A673 (cell line): ENCODE measurements at regions not wholly inside any gene's neighbourhood (a gene's known extent, or its start where the extent isn't known, plus 50 kb on each side); places are given as distances from the start of the nearest gene placed in this dataset.

Experiments used
- BruUV-seq: library from RNA; stranded (reverse); fragments of 400-500 nt; replicated peaks from 2 replicates; lab custom pipeline; 2021; lab: Mats Ljungman, UMichigan
- CTCF ChIA-PET: fragments of 300-600 bp; sonication (Branson Sonifier 250); formaldehyde crosslinking; loops from one replicate; lab custom pipeline; 2022; ENCODE audit warnings: antibody characterized with exemption; lab: Charles Lee
- POLR2A ChIA-PET: fragments of 300-600 bp; sonication (Branson Sonifier 250); formaldehyde crosslinking; loops from one replicate; lab custom pipeline; 2022; ENCODE audit warnings: antibody characterized with exemption; ENCODE audit not compliant: low non-redundant PET; lab: Charles Lee
- DNase-seq: peaks from one replicate; pipeline ENCODE4 v3.0.0-alpha.2; 2015; ENCODE audit warnings: low spot score
- H3K27ac ChIP-seq: fragments of 200-600 bp; sonication (generic); 2 replicates; pipeline ENCODE4 v1.5.1; 2016; ENCODE audit warnings: mixed run types, low read depth, mild to moderate bottlenecking, mixed read lengths, antibody characterized with exemption, low read length; ENCODE audit not compliant: poor library complexity, severe bottlenecking
- H3K27me3 ChIP-seq: fragments of 200-600 bp; sonication (generic); replicated peaks from 2 replicates; pipeline ENCODE4 v1.6.1; 2017; ENCODE audit warnings: mixed run types, low read depth, mild to moderate bottlenecking, mixed read lengths, antibody characterized with exemption, low read length; ENCODE audit not compliant: insufficient read depth, poor library complexity
- H3K36me3 ChIP-seq: fragments of 200-600 bp; sonication (generic); 2 replicates; pipeline ENCODE4 v1.6.1; 2016; ENCODE audit warnings: mixed run types, mild to moderate bottlenecking, mixed read lengths, antibody characterized with exemption, low read length; ENCODE audit not compliant: insufficient read depth, poor library complexity, severe bottlenecking
- H3K4me1 ChIP-seq: fragments of 200-600 bp; sonication (generic); 2 replicates; pipeline ENCODE4 v1.6.1; 2017; ENCODE audit warnings: mixed run types, mild to moderate bottlenecking, mixed read lengths, antibody characterized with exemption, low read length; ENCODE audit not compliant: insufficient read depth, poor library complexity, severe bottlenecking
- H3K4me3 ChIP-seq: fragments of 200-600 bp; sonication (generic); 2 replicates; pipeline ENCODE4 v1.5.1; 2016; ENCODE audit warnings: low read depth, mixed run types, mild to moderate bottlenecking, mixed read lengths, low read length; ENCODE audit not compliant: poor library complexity, severe bottlenecking
- H3K9me3 ChIP-seq: fragments of 200-600 bp; sonication (generic); 2 replicates; pipeline ENCODE4 v1.6.1; 2016; ENCODE audit warnings: mixed run types, low read depth, mild to moderate bottlenecking, mixed read lengths, antibody characterized with exemption, low read length; ENCODE audit not compliant: poor library complexity, severe bottlenecking
- CTCF ChIP-seq: fragments of 300-800, 200-600 bp; sonication (generic); conservative IDR thresholded peaks from 2 replicates; pipeline ENCODE4 v1.5.1; 2017; ENCODE audit warnings: low read depth, mild to moderate bottlenecking, antibody characterized with exemption, low read length, moderate library complexity, mixed read lengths
- EZH2 ChIP-seq: fragments of 200-600 bp; sonication (generic); IDR thresholded peaks from 2 replicates; pipeline ENCODE4 v1.6.1; 2017; ENCODE audit warnings: borderline replicate concordance, low read depth, mild to moderate bottlenecking, mixed read lengths, antibody characterized with exemption, low read length; ENCODE audit not compliant: poor library complexity, severe bottlenecking
- intact Hi-C: fragments of 100-400 bp; cut with micrococcal nuclease; formaldehyde crosslinking; loops from one replicate; pipeline ENCODE4 v1.10.0; 2022; ENCODE audit not compliant: unreplicated experiment

GRCh38 chr1:165073185-165074007 lies 283.1 kb downstream of the LMX1A start:
- ChIA-PET POLR2A (interaction anchor here (0.5 to 0.7 kb wide), 2 partner anchors 1510 to 1536 kb away, joined by 3 read pairs; no protein-coding TSS in a partner anchor), CTCF (interaction anchor here (0.7 to 1.6 kb wide), 7 partner anchors 10 to 1714 kb away, joined by 3 to 6 read pairs (median 3); no protein-coding TSS in a partner anchor)
- H3K4me3 ChIP-seq = no peak overlapping the region
- H3K36me3 ChIP-seq = no peaks in the 10 kb centered on the region
- peak; percentile 74 for TF ChIP-seq CTCF
- no peak for TF ChIP-seq EZH2
- DNase-seq = peak; percentile 75
- no TSS peak for BruUV-seq
- no peaks in the 10 kb centered on the region for H3K27me3 ChIP-seq
- no peaks in the 10 kb centered on the region for H3K4me1 ChIP-seq
- H3K9me3 ChIP-seq = no peaks in the 10 kb centered on the region
- intact Hi-C loops = loop anchor here (1.0 to 10.0 kb wide), 4 partner anchors 289 to 1714 kb away; no protein-coding TSS in a partner anchor
- H3K27ac ChIP-seq = no peak overlapping the region

- no TSS peak for BruUV-seq
- no peak for TF ChIP-seq EZH2
- no peak for TF ChIP-seq CTCF
- Histone ChIP-seq H3K27ac (no peak overlapping the region), H3K4me1 (no peaks in the 10 kb centered on the region), H3K27me3 (no peaks in the 10 kb centered on the region), H3K36me3 (no peaks in the 10 kb centered on the region), H3K9me3 (no peaks in the 10 kb centered on the region), H3K4me3 (no peak overlapping the region)
- no peak for DNase-seq
- ChIA-PET POLR2A (no interaction called here), CTCF (no interaction called here)
- intact Hi-C loops = loop anchor here (5.0 to 10.0 kb wide), 2 partner anchors 286 to 1533 kb away; no protein-coding TSS in a partner anchor
These were observed 285.8 kb downstream of the LMX1A start for GRCh38 chr1:165070675-165071074.

GRCh38 chr1:165069829-165070228 lies 286.7 kb downstream of the LMX1A start:
- intact Hi-C loops = loop anchor here (5.0 to 10.0 kb wide), 2 partner anchors 285 to 1533 kb away; no protein-coding TSS in a partner anchor
- POLR2A ChIA-PET = no interaction called here

More at GRCh38 chr1:165069829-165070228, 286.7 kb downstream of the LMX1A start:
- Histone ChIP-seq H3K27ac (no peak overlapping the region), H3K9me3 (no peaks in the 10 kb centered on the region), H3K4me3 (no peak overlapping the region), H3K4me1 (no peaks in the 10 kb centered on the region), H3K27me3 (no peaks in the 10 kb centered on the region), H3K36me3 (no peaks in the 10 kb centered on the region)
- BruUV-seq = no TSS peak
- no peak for DNase-seq
- CTCF ChIA-PET = no interaction called here
- no peak for TF ChIP-seq CTCF
- TF ChIP-seq EZH2 = no peak
